Mononuclear cell (primary cell): ENCODE measurements at regions not wholly inside any gene's neighbourhood (a gene's known extent, or its start where the extent isn't known, plus 50 kb on each side); places are given as distances from the start of the nearest gene placed in this dataset.
"Not testable (repeated sequence)": the region's sequence is repeated elsewhere in the genome, so short reads cannot be mapped to it uniquely, and the experiment has no call there.

Experiments
- H3K27me3 ChIP-seq: 2 replicates; pipeline ENCODE4 v1.6.0; 2011; ENCODE audit warnings: low read length, control low read depth; ENCODE audit not compliant: insufficient read depth
- H3K4me1 ChIP-seq: 2 replicates; pipeline ENCODE4 v1.5.1; 2011; ENCODE audit warnings: mild to moderate bottlenecking, low read length, control low read depth; ENCODE audit not compliant: insufficient read depth
- H3K4me3 ChIP-seq: 2 replicates; pipeline ENCODE4 v1.5.1; 2011; ENCODE audit warnings: mild to moderate bottlenecking, low read length, moderate library complexity
- H3K9me3 ChIP-seq: 2 replicates; pipeline ENCODE4 v1.5.1; 2011; ENCODE audit warnings: low read depth, mild to moderate bottlenecking, control low read depth, low read length

GRCh38 chr5:62178258-62178657 lies 127.7 kb upstream of the KIF2A start:
- Histone ChIP-seq H3K9me3 (no peaks in the 10 kb centered on the region), H3K27me3 (no peaks in the 10 kb centered on the region), H3K4me1 (no peaks in the 10 kb centered on the region), H3K4me3 (no peak overlapping the region)

- H3K4me3 ChIP-seq: no peak overlapping the region
- H3K9me3 ChIP-seq: no peaks in the 10 kb centered on the region
- H3K27me3 ChIP-seq: no peaks in the 10 kb centered on the region
- no peaks in the 10 kb centered on the region for H3K4me1 ChIP-seq
Measured at GRCh38 chr5:62182802-62183201, 123.2 kb upstream of the KIF2A start.

- Histone ChIP-seq H3K9me3 (no peaks in the 10 kb centered on the region), H3K4me1 (no peaks in the 10 kb centered on the region), H3K4me3 (no peak overlapping the region), H3K27me3 (no peaks in the 10 kb centered on the region)
Measured at GRCh38 chr5:62183727-62184126, 122.3 kb upstream of the KIF2A start.

- Histone ChIP-seq H3K4me1 (no peaks in the 10 kb centered on the region), H3K4me3 (no peak overlapping the region), H3K9me3 (no peaks in the 10 kb centered on the region), H3K27me3 (no peaks in the 10 kb centered on the region)
Measured at GRCh38 chr5:62184444-62184843, 121.6 kb upstream of the KIF2A start.

- Histone ChIP-seq H3K4me1 (no peaks in the 10 kb centered on the region), H3K4me3 (no peak overlapping the region), H3K9me3 (no peaks in the 10 kb centered on the region), H3K27me3 (no peaks in the 10 kb centered on the region)
Measured at GRCh38 chr5:62190173-62190572, 115.8 kb upstream of the KIF2A start.

GRCh38 chr5:62190931-62191330 lies 115.1 kb upstream of the KIF2A start:
- no peaks in the 10 kb centered on the region for H3K4me1 ChIP-seq
- H3K27me3 ChIP-seq: no peaks in the 10 kb centered on the region
- H3K9me3 ChIP-seq: no peaks in the 10 kb centered on the region
- no peak overlapping the region for H3K4me3 ChIP-seq

- Histone ChIP-seq H3K4me1 (no peaks in the 10 kb centered on the region), H3K9me3 (no peaks in the 10 kb centered on the region)
Measured at GRCh38 chr5:62192958-62193357, 113.0 kb upstream of the KIF2A start.

GRCh38 chr5:62196532-62196931 lies 109.5 kb upstream of the KIF2A start:
- not testable (repeated sequence) for H3K4me3 ChIP-seq, H3K4me1 ChIP-seq, H3K27me3 ChIP-seq, H3K9me3 ChIP-seq

More at GRCh38 chr5:62192958-62193357, 113.0 kb upstream of the KIF2A start:
- Histone ChIP-seq H3K27me3 (no peaks in the 10 kb centered on the region), H3K4me3 (no peak overlapping the region)

GRCh38 chr5:62197697-62198096 lies 108.3 kb upstream of the KIF2A start:
- no peak overlapping the region for H3K4me3 ChIP-seq
- H3K4me1 ChIP-seq: no peaks in the 10 kb centered on the region
- H3K27me3 ChIP-seq: no peaks in the 10 kb centered on the region
- H3K9me3 ChIP-seq: no peaks in the 10 kb centered on the region

GRCh38 chr5:62198421-62198820 lies 107.6 kb upstream of the KIF2A start:
- no peaks in the 10 kb centered on the region for H3K27me3 ChIP-seq
- H3K9me3 ChIP-seq: no peaks in the 10 kb centered on the region
- H3K4me3 ChIP-seq: no peak overlapping the region
- H3K4me1 ChIP-seq: no peaks in the 10 kb centered on the region

- Histone ChIP-seq H3K9me3 (no peaks in the 10 kb centered on the region), H3K4me1 (no peaks in the 10 kb centered on the region), H3K4me3 (no peak overlapping the region), H3K27me3 (no peaks in the 10 kb centered on the region)
Measured at GRCh38 chr5:62199792-62200716, 106.0 kb upstream of the KIF2A start.

- H3K9me3 ChIP-seq: no peaks in the 10 kb centered on the region
- H3K4me3 ChIP-seq: no peak overlapping the region
- H3K27me3 ChIP-seq: no peaks in the 10 kb centered on the region
- no peaks in the 10 kb centered on the region for H3K4me1 ChIP-seq
Measured at GRCh38 chr5:62206150-62206829, 99.7 kb upstream of the KIF2A start.

- Histone ChIP-seq H3K4me1 (no peaks in the 10 kb centered on the region), H3K4me3 (no peak overlapping the region), H3K9me3 (no peaks in the 10 kb centered on the region), H3K27me3 (no peaks in the 10 kb centered on the region)
Measured at GRCh38 chr5:62208218-62208852, 97.7 kb upstream of the KIF2A start.

- H3K27me3 ChIP-seq: peaks cover 8% of the 10 kb centered on the region
- H3K4me3 ChIP-seq: no peak overlapping the region
- no peaks in the 10 kb centered on the region for H3K9me3 ChIP-seq
- no peaks in the 10 kb centered on the region for H3K4me1 ChIP-seq
Measured at GRCh38 chr5:62211405-62211804, 94.6 kb upstream of the KIF2A start.

- peaks cover 8% of the 10 kb centered on the region for H3K27me3 ChIP-seq
- no peaks in the 10 kb centered on the region for H3K4me1 ChIP-seq
- no peak overlapping the region for H3K4me3 ChIP-seq
- H3K9me3 ChIP-seq: no peaks in the 10 kb centered on the region
Measured at GRCh38 chr5:62212648-62213047, 93.4 kb upstream of the KIF2A start.
